Heart left ventricle (tissue), 16 donors: ENCODE measurements at regions not wholly inside any gene's neighbourhood (a gene's known extent, or its start where the extent isn't known, plus 50 kb on each side); places are given as distances from the start of the nearest gene placed in this dataset.

Experiments
- ATAC-seq, 4 donors: fragments of 200-7000 bp; cut with Tn5 transposase; one replicate each; pipeline ENCODE4 v1.9.1; 2020 to 2022; ENCODE audit warnings: moderate library complexity in 4 of 4, mild to moderate bottlenecking in 3 of 4, moderate number of reproducible peaks in 1 of 4
- DNase-seq, 5 donors: peaks; one replicate each; pipeline ENCODE4 v3.0.0-alpha.2; 2020
- H3K27ac ChIP-seq, 12 donors: fragments of 200-600 bp; sonication (generic) in 4 of 12; one replicate each; pipeline versions ENCODE4 v1.5.0 to v1.8.0; 2016 to 2022; ENCODE audit warnings: mild to moderate bottlenecking in 2 of 12
- H3K27me3 ChIP-seq, 9 donors: fragments of 200-600 bp; sonication (generic) in 2 of 9; one replicate each; pipeline versions ENCODE4 v1.5.1 to v1.8.0; 2016 to 2022; ENCODE audit warnings: mild to moderate bottlenecking in 3 of 9
- H3K36me3 ChIP-seq, 9 donors: fragments of 200-600 bp; sonication (generic) in 2 of 9; one replicate each; pipeline versions ENCODE4 v1.5.0 to v1.8.0; 2018 to 2022; ENCODE audit warnings: mild to moderate bottlenecking in 2 of 9
- H3K4me1 ChIP-seq, 12 donors: fragments of 200-600 bp; sonication (generic) in 4 of 12; one replicate each; pipeline versions ENCODE4 v1.5.0 to v1.8.0; 2016 to 2022; ENCODE audit warnings: mild to moderate bottlenecking in 3 of 12
- H3K4me3 ChIP-seq, 12 donors: fragments of 200-600 bp; sonication (generic) in 4 of 12; one replicate each; pipeline versions ENCODE4 v1.5.0 to v1.8.0; 2017 to 2022; ENCODE audit warnings: mild to moderate bottlenecking in 9 of 12, moderate library complexity in 4 of 12
- H3K9me3 ChIP-seq, 12 donors: fragments of 200-600 bp; sonication (generic) in 4 of 12; one replicate each; pipeline versions ENCODE4 v1.5.0 to v1.8.0; 2016 to 2022; ENCODE audit warnings: mild to moderate bottlenecking in 1 of 12
- CTCF ChIP-seq, 12 donors: fragments of 200-600 bp; sonication (generic) in 4 of 12; IDR thresholded peaks; one replicate each; pipeline versions ENCODE4 v1.5.0 to v1.8.0; 2018 to 2022; ENCODE audit warnings: antibody characterized with exemption in 12 of 12, mild to moderate bottlenecking in 5 of 12
- POLR2A ChIP-seq, 2 donors: fragments of 450-650 bp; IDR thresholded peaks; one replicate each; pipeline ENCODE4 v1.6.1; 2017; ENCODE audit warnings: antibody characterized with exemption in 2 of 2, mild to moderate bottlenecking in 2 of 2, moderate library complexity in 2 of 2
- WGBS, 4 donors: extraction: QIAGEN DNeasy Blood & Tissue Kit in 2 of 4; methylation state at CpG; one replicate each; pipeline versions ENCODE4 v1.1.5 to v1.1.7; 2013 to 2018; 5-methylcytosine and 5-hydroxymethylcytosine counted together
- intact Hi-C, 10 donors: fragments of 100-400 bp; cut with DNase I; formaldehyde crosslinking; loops; one replicate each; pipeline versions ENCODE4 v1.11.1 to v1.14.2; 2022
- donor health status: ischemic (EF 13 %, LVEDD 7.1; RV severe dilation, severe dysfunction).
- donor health status: healthy with polysubstance abuse.
- donor health status: DM: no; HTN: yes; CAD: no.
- donor health status: DM: no; HTN: no; CAD: no.
- donor health status: ischemic (EF 25% LVEDD 6.9; RV normal size, moderate dysfunction).
- donor health status: ischemic (EF 25% LVEDD 5.7; RV mildly dilated, moderate dysfunction).
- donor health status: healthy.
- donor health status: DM: yes; HTN: yes; CAD: no.
- donor health status: ischemic (EF 35%, LVEDD 5.7; RV mildly dilated, moderate dysfunction).
- donor health status: nonischemic (EF 11% LVEDD 7.7; RV severe dilation, severe dysfunction).
- donor health status: DM: yes; HTN: yes; CAD: no.
- donor health status: PGD.
- donor health status: ischemic (EF 29% LVEDD 5.4; RV normal size, mild dysfunction).
- donor health status: nonischemic (EF 23%, LVEDD 6.1; RV moderate dilation, normal function).

GRCh38 chr3:72275331-72275751 lies 490.4 kb upstream of the PROK2 start:
- intact Hi-C loops = loop anchor here in 1 of 10 donors (10.0 kb wide), 1 partner anchor 59 kb away; no protein-coding TSS in a partner anchor
- 57 to 69% (median 62%) methylated on average over 7 of the region's 7 CpGs for WGBS, 4 donors
- Histone ChIP-seq H3K4me3 (no peak overlapping the region), H3K36me3 (no peaks in the 10 kb centered on the region), H3K27me3 (no peaks in the 10 kb centered on the region), H3K4me1 (peaks cover 0 to 48% (median 29%) of the 10 kb centered on the region in 12 donors), H3K9me3 (no peaks in the 10 kb centered on the region), H3K27ac (peak overlapping the region in 3 of 12 donors; percentile 1 to 40 (median 7))
- ATAC-seq = no peak
- TF ChIP-seq CTCF (IDR thresholded peaks at IDR 0.05) (no peak), POLR2A (IDR thresholded peaks at IDR 0.05) (no peak)
- DNase-seq = no peak

GRCh38 chr3:72274493-72275330 lies 489.8 kb upstream of the PROK2 start:
- ATAC-seq (peak in 3 of 4 donors; percentile 16 to 49 (median 42)), DNase-seq (peak in 4 of 5 donors; percentile 24 to 54 (median 37))
- H3K36me3 ChIP-seq = no peaks in the 10 kb centered on the region
- H3K9me3 ChIP-seq = no peaks in the 10 kb centered on the region
- intact Hi-C loops = loop anchor here in 4 of 10 donors (5.0 to 10.0 kb wide), 4 partner anchors 33 to 173 kb away; partner anchors contain the start of gene RYBP (in 1 of the 4)
- peak overlapping the region in 6 of 12 donors; percentile 2 to 35 (median 20) for H3K4me3 ChIP-seq
- TF ChIP-seq POLR2A (IDR thresholded peaks at IDR 0.05) (no peak), CTCF (IDR thresholded peaks at IDR 0.05) (no peak)
- H3K27me3 ChIP-seq = no peaks in the 10 kb centered on the region
- H3K27ac ChIP-seq = peak overlapping the region in 6 of 12 donors; percentile 1 to 47 (median 42)
- WGBS, 4 donors = 31 to 42% (median 34%) methylated on average over 12 of the region's 12 CpGs
- peaks cover 0 to 55% (median 35%) of the 10 kb centered on the region in 12 donors for H3K4me1 ChIP-seq

- H3K27me3 ChIP-seq = no peaks in the 10 kb centered on the region
- WGBS, 4 donors = 68 to 81% (median 73%) methylated on average over 6 of the region's 6 CpGs
- ATAC-seq = no peak
- TF ChIP-seq POLR2A (IDR thresholded peaks at IDR 0.05) (no peak), CTCF (IDR thresholded peaks at IDR 0.05) (no peak)
- peaks cover 0 to 62% (median 44%) of the 10 kb centered on the region in 12 donors for H3K4me1 ChIP-seq
- H3K27ac ChIP-seq = no peak overlapping the region
- H3K4me3 ChIP-seq = no peak overlapping the region
- intact Hi-C loops = loop anchor here in 4 of 10 donors (5.0 to 10.0 kb wide), 4 partner anchors 34 to 174 kb away; partner anchors contain the start of gene RYBP (in 1 of the 4)
- DNase-seq = no peak
- no peaks in the 10 kb centered on the region for H3K36me3 ChIP-seq
- no peaks in the 10 kb centered on the region for H3K9me3 ChIP-seq
Measured at GRCh38 chr3:72273615-72274014, 488.7 kb upstream of the PROK2 start.

GRCh38 chr3:72272356-72272755 lies 487.4 kb upstream of the PROK2 start:
- 69 to 77% (median 73%) methylated on average over 6 of the region's 6 CpGs for WGBS, 4 donors
- ATAC-seq (no peak), DNase-seq (no peak)
- H3K4me3 ChIP-seq = no peak overlapping the region
- no peaks in the 10 kb centered on the region for H3K9me3 ChIP-seq
- TF ChIP-seq CTCF (IDR thresholded peaks at IDR 0.05) (no peak), POLR2A (IDR thresholded peaks at IDR 0.05) (no peak)
- H3K27me3 ChIP-seq = no peaks in the 10 kb centered on the region
- no peak overlapping the region for H3K27ac ChIP-seq
- no peaks in the 10 kb centered on the region for H3K36me3 ChIP-seq
- intact Hi-C loops = loop anchor here in 4 of 10 donors (5.0 to 10.0 kb wide), 4 partner anchors 35 to 175 kb away; partner anchors contain the start of gene RYBP (in 1 of the 4)
- H3K4me1 ChIP-seq = peaks cover 0 to 62% (median 44%) of the 10 kb centered on the region in 12 donors
